Panc1 (cell line): ENCODE measurements at regions not wholly inside any gene's neighbourhood (a gene's known extent, or its start where the extent isn't known, plus 50 kb on each side); places are given as distances from the start of the nearest gene placed in this dataset.

Experiments used
- CTCF ChIP-seq: fragments of 450-650 bp; IDR thresholded peaks from 2 replicates; pipeline ENCODE4 v1.5.1; 2017; ENCODE audit warnings: mild to moderate bottlenecking
- POLR2AphosphoS5 ChIP-seq: IDR thresholded peaks from 2 replicates; pipeline ENCODE4 v1.6.1; 2012; ENCODE audit warnings: mild to moderate bottlenecking, low read depth, low read length, moderate library complexity
- SIN3A ChIP-seq: IDR thresholded peaks from 2 replicates; pipeline ENCODE4 v1.6.1; 2012; ENCODE audit warnings: low read depth, mild to moderate bottlenecking, low read length, moderate library complexity, borderline replicate concordance; ENCODE audit not compliant: insufficient read depth
- TF ChIP-seq, protein P1 (sequence below), 2 experiments: IDR thresholded peaks; 2 replicates each; pipeline ENCODE4 v1.6.1; 2011 to 2012; ENCODE audit warnings: low read depth in 2 of 2, control low read depth in 1 of 2, low read length in 1 of 2, mild to moderate bottlenecking in 1 of 2, moderate library complexity in 1 of 2; ENCODE audit not compliant: insufficient read depth in 1 of 2

- TF ChIP-seq POLR2AphosphoS5 (no peak), CTCF (no peak), SIN3A (no peak)
- TF ChIP-seq, protein P1, sequence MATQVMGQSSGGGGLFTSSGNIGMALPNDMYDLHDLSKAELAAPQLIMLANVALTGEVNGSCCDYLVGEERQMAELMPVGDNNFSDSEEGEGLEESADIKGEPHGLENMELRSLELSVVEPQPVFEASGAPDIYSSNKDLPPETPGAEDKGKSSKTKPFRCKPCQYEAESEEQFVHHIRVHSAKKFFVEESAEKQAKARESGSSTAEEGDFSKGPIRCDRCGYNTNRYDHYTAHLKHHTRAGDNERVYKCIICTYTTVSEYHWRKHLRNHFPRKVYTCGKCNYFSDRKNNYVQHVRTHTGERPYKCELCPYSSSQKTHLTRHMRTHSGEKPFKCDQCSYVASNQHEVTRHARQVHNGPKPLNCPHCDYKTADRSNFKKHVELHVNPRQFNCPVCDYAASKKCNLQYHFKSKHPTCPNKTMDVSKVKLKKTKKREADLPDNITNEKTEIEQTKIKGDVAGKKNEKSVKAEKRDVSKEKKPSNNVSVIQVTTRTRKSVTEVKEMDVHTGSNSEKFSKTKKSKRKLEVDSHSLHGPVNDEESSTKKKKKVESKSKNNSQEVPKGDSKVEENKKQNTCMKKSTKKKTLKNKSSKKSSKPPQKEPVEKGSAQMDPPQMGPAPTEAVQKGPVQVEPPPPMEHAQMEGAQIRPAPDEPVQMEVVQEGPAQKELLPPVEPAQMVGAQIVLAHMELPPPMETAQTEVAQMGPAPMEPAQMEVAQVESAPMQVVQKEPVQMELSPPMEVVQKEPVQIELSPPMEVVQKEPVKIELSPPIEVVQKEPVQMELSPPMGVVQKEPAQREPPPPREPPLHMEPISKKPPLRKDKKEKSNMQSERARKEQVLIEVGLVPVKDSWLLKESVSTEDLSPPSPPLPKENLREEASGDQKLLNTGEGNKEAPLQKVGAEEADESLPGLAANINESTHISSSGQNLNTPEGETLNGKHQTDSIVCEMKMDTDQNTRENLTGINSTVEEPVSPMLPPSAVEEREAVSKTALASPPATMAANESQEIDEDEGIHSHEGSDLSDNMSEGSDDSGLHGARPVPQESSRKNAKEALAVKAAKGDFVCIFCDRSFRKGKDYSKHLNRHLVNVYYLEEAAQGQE (IDR thresholded peaks at IDR 0.05; ENCODE audit: insufficient read depth in 1 of 2, low read depth in 2 of 2, low read length in 1 of 2), result no peak
Observed at GRCh38 chr4:24319387-24319786, 265.0 kb downstream of the DHX15 start.
